Fibroblast of skin of left biceps (primary cell): ENCODE measurements at regions not wholly inside any gene's neighbourhood (a gene's known extent, or its start where the extent isn't known, plus 50 kb on each side); places are given as distances from the start of the nearest gene placed in this dataset.

Experiments used
- DNase-seq, 2 experiments: peaks; one replicate each; pipeline ENCODE4 v3.0.0-alpha.2; 2013; ENCODE audit warnings: low read depth in 2 of 2

- no peak for DNase-seq
Measured at GRCh38 chr9:126240835-126241234, 85.8 kb upstream of the MVB12B start.

DNA sequence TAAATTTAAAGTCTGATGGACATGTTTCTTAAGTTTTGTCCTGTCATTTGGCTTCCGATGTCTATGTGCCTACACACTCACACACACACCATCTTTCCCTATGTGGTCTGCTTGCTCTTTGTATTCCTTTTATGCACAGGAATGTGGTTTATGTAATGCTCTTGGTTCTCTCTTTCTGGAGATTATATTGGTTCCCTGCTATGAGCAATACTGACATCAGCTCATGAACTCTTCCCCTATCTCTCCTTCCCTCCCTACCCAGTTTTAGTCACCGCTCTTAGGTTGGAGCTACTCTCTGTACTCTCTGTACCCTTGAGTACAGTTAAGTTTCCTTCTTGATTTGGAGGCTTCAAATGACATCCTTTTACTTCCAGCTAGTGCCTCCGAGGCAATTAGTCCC is 77.9 kb upstream of the MVB12B start:
- peak; percentile 56 to 69 for DNase-seq

DNA sequence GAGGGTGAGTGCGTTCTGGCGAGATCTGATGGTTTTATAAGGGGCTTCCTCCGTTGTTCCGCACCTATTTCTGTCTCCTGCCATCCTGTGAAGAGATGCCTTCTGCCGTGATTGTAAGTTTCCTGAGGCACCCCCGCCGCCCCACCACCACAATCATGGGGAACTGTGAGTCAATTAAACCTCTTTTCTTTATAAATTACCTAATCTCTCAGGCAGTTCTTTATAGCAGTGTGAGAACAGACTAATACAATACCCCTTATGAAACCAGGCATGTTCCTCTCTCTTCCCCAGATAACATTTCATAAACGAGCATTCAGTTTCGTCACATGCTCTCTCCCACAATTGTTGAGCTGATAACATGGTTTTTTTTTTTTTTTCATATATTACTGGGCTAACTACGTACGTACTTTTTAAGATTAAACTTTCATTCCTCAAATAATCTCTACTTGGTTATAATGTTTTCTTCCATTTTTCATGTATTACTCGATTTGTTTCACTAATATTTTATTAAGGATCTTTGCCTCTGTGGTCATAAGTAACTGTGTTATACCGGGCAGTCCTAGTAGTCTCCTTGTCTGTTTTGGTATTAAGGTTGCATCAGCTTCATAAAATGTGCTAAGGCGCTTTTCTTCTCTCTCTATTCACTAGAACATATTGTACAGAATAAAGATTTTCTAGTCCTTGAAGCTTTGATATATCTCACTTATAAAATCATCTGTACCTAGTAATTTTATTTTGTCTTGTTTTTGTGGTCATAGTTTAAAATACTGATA is 64.9 kb upstream of the MVB12B start:
- no peak for DNase-seq

- DNase-seq: no peak
Measured at GRCh38 chr9:126262738-126263137, 63.9 kb upstream of the MVB12B start.

DNA sequence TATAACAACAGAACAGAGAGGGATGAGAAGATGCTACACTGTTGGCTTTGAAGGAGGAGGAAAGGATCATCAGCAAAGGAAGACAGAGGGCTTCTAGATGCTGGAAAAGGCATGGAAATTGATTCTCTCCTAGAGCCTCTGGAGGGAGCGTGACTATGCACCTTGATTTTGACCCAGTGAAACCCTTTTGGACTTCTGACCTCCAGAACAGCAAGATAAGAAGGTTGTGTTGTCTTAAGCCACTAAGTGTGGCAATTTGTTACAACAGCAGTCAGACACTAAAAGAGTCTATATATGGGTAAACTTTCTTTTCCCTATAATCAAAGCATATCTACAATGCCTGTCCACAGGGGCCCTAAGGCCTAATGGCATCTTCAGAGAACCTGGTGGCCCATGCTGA is 56.1 kb upstream of the MVB12B start:
- DNase-seq: no peak

- no peak for DNase-seq
Measured at GRCh38 chr9:126275386-126276001, 51.1 kb upstream of the MVB12B start.

DNA sequence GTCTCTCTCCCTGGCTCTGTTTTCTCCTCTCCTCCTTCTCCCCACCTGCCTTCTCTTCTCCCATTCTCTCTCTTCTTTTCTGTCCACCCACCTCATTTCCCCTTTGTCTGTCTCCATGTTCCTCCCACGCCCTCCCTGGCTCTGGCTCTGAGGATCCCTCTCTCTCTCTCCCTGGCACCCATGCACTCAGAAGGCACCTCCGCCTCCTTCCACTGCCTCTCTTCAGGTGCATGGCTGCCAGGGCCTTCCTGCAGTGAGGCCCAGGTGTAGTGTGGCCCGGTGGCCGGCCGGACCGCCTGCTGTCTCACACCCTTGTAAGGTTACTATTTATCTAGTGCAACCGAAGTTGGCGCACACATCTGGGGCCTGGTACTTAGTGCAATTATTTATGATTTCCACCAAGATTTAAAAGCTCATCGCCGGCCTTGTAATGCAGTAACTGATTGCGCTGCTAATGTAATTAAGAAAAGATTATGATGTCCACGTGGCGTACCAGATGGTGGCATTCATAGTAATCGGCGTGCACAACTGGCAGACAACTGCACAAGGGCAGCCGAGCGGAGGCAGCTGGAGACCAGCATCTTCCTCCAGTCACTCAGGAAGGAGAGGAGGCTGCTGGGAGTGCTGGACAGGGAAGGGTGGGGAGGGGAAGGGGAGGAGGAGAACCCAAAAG is 50.4 kb upstream of the MVB12B start:
- DNase-seq: no peak
